ENCODE measurements at regions not wholly inside any gene's neighbourhood (a gene's known extent, or its start where the extent isn't known, plus 50 kb on each side); places are given as distances from the start of the nearest gene placed in this dataset.
A peak's percentile ranks its signal among the peaks of the same experiment; 100 is the strongest.
"Not testable (repeated sequence)": the region's sequence is repeated elsewhere in the genome, so short reads cannot be mapped to it uniquely, and the experiment has no call there.

DNA sequence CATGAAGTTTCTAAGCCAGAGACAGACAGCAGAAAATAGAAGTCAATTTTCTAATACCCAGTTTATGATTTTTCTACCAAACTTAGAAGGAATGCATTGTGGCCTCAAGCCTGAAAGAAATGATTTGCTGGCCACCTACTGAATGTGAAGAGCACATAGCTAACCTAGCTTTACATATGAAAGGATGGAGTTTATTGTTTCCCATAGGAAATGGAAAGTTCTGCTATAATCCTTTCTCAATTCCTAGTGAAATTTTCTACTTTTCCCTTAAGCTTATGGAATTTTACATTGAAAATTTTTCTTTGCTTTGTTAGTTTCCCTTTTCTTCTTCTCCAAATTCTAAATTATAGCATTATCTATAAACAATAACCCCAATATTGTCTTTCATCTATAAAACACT, 110.1 kb downstream of the TMEM167A start:
- TF ChIP-seq EZH2phosphoT487 (IDR thresholded peaks at IDR 0.05; ENCODE audit: low read depth) = no peak
- TF ChIP-seq, protein P1, sequence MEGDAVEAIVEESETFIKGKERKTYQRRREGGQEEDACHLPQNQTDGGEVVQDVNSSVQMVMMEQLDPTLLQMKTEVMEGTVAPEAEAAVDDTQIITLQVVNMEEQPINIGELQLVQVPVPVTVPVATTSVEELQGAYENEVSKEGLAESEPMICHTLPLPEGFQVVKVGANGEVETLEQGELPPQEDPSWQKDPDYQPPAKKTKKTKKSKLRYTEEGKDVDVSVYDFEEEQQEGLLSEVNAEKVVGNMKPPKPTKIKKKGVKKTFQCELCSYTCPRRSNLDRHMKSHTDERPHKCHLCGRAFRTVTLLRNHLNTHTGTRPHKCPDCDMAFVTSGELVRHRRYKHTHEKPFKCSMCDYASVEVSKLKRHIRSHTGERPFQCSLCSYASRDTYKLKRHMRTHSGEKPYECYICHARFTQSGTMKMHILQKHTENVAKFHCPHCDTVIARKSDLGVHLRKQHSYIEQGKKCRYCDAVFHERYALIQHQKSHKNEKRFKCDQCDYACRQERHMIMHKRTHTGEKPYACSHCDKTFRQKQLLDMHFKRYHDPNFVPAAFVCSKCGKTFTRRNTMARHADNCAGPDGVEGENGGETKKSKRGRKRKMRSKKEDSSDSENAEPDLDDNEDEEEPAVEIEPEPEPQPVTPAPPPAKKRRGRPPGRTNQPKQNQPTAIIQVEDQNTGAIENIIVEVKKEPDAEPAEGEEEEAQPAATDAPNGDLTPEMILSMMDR (IDR thresholded peaks at IDR 0.05; ENCODE audit: low read depth, low read length) = no peak
- Histone ChIP-seq H3K79me2 (ENCODE audit: low read length) (no peaks in the 10 kb centered on the region), H3K27ac (ENCODE audit: low read length) (no peak overlapping the region), H3K36me3 (replicated peaks; ENCODE audit: low read depth, low read length) (peaks cover 18% of the 10 kb centered on the region), H3K9me3 (ENCODE audit: insufficient read depth, low read length) (no peaks in the 10 kb centered on the region), H3K27me3 (ENCODE audit: low read depth, low read length) (no peaks in the 10 kb centered on the region), H4K20me1 (ENCODE audit: insufficient read depth, low read length) (no peaks in the 10 kb centered on the region), H3K4me1 (ENCODE audit: low read length) (peaks cover 17% of the 10 kb centered on the region), H3K4me2 (ENCODE audit: low read length) (no peak overlapping the region), H2AFZ (ENCODE audit: low read depth, low read length) (no peak overlapping the region), H3K9ac (ENCODE audit: low read length) (no peak overlapping the region), H3K4me3 (ENCODE audit: low read length) (no peak overlapping the region)

DNA sequence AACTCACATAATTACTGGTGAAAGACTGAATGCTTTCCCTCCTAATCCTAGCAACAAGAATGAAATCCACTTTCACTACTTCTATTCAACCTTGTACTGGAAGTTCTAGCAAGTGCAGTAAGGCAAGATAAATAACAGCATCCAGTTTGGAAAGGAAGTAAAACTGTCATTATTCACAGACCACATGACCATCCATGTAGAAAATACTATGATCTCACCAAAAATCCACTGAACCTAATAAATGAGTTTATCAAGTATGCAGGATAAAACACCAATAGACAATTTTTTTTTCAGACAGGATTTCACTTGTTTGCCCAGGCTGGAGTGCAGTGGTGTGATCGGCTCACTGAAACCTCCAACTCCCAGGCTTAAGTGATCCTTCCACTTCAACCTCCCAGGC, 117.7 kb downstream of the TMEM167A start:
- Histone ChIP-seq H3K27me3 (ENCODE audit: low read depth, low read length) (no peaks in the 10 kb centered on the region), H3K36me3 (replicated peaks; ENCODE audit: low read depth, low read length) (no peaks in the 10 kb centered on the region), H3K9ac (ENCODE audit: low read length) (no peak overlapping the region), H3K9me3 (ENCODE audit: insufficient read depth, low read length) (no peaks in the 10 kb centered on the region), H3K79me2 (ENCODE audit: low read length) (no peaks in the 10 kb centered on the region), H3K4me3 (ENCODE audit: low read length) (no peak overlapping the region), H3K4me1 (ENCODE audit: low read length) (no peaks in the 10 kb centered on the region), H4K20me1 (ENCODE audit: insufficient read depth, low read length) (no peaks in the 10 kb centered on the region), H2AFZ (ENCODE audit: low read depth, low read length) (no peak overlapping the region), H3K4me2 (ENCODE audit: low read length) (no peak overlapping the region), H3K27ac (ENCODE audit: low read length) (no peak overlapping the region)
- no peak for TF ChIP-seq EZH2phosphoT487 (IDR thresholded peaks at IDR 0.05; ENCODE audit: low read depth)
- TF ChIP-seq, protein P1 (IDR thresholded peaks at IDR 0.05; ENCODE audit: low read depth, low read length) = no peak

DNA sequence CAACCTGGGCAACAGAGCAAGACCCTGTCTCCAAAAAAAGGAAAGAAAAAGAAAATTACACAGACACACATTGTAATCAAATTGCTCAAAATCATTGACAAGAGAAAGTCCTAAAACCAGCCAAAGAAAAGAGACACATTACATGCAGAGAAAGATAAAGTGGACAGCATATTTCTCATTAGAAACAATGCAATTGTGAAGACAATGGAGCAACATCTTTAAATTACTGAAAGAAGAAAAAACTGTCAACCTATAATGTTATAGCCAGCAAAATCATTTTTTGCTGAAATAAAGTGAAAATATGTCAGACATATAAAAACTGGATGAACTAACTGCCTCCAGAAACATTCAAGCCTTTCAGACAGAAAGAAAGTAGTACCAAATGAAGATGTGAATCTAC, 120.6 kb downstream of the TMEM167A start:
- Histone ChIP-seq H3K79me2 (ENCODE audit: low read length) (no peaks in the 10 kb centered on the region), H3K9ac (ENCODE audit: low read length) (no peak overlapping the region), H3K27ac (ENCODE audit: low read length) (no peak overlapping the region)

DNA sequence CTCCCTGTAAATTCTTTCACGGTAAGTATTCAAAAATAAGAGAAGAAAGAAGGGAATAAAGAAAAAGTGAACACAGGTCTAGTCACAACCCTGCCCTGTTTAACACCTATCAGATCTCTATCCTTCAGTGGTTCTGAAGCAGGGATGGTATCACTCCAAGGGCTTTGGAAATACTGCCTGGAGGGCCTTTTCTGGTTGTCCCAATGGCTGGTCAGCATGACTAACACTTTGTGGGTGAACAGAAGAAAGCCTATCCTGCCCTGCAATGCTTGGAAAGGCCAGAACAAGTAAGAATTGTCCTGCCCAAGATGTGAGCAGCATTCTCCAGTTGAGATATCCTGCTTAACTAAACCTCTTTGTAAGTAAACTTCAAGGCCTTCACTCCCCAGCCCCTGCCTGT, 124.9 kb downstream of the TMEM167A start:
- no peaks in the 10 kb centered on the region for H3K36me3 ChIP-seq (replicated peaks; ENCODE audit: low read depth, low read length)
- no peak overlapping the region for H3K27ac ChIP-seq (ENCODE audit: low read length)
- H4K20me1 ChIP-seq (ENCODE audit: insufficient read depth, low read length) = no peaks in the 10 kb centered on the region
- no peak overlapping the region for H3K4me3 ChIP-seq (ENCODE audit: low read length)
- no peaks in the 10 kb centered on the region for H3K9me3 ChIP-seq (ENCODE audit: insufficient read depth, low read length)
- H3K79me2 ChIP-seq (ENCODE audit: low read length) = no peaks in the 10 kb centered on the region
- peak overlapping the region; percentile 46; the same call in 1 of the 2 replicates for H2AFZ ChIP-seq (ENCODE audit: low read depth, low read length)
- no peaks in the 10 kb centered on the region for H3K27me3 ChIP-seq (ENCODE audit: low read depth, low read length)
- no peak overlapping the region for H3K4me2 ChIP-seq (ENCODE audit: low read length)
- no peaks in the 10 kb centered on the region for H3K4me1 ChIP-seq (ENCODE audit: low read length)
- no peak for TF ChIP-seq EZH2phosphoT487 (IDR thresholded peaks at IDR 0.05; ENCODE audit: low read depth)
- TF ChIP-seq, protein P1 (IDR thresholded peaks at IDR 0.05; ENCODE audit: low read depth, low read length) = no peak
- H3K9ac ChIP-seq (ENCODE audit: low read length) = no peak overlapping the region

More for the DNA sequence above, 120.6 kb downstream of the TMEM167A start:
- no peaks in the 10 kb centered on the region for H3K9me3 ChIP-seq (ENCODE audit: insufficient read depth, low read length)
- no peaks in the 10 kb centered on the region for H3K27me3 ChIP-seq (ENCODE audit: low read depth, low read length)
- no peaks in the 10 kb centered on the region for H3K4me1 ChIP-seq (ENCODE audit: low read length)
- no peak overlapping the region for H3K4me3 ChIP-seq (ENCODE audit: low read length)
- H2AFZ ChIP-seq (ENCODE audit: low read depth, low read length) = no peak overlapping the region
- no peaks in the 10 kb centered on the region for H4K20me1 ChIP-seq (ENCODE audit: insufficient read depth, low read length)
- TF ChIP-seq EZH2phosphoT487 (IDR thresholded peaks at IDR 0.05; ENCODE audit: low read depth) = no peak
- TF ChIP-seq, protein P1 (IDR thresholded peaks at IDR 0.05; ENCODE audit: low read depth, low read length) = no peak
- H3K36me3 ChIP-seq (replicated peaks; ENCODE audit: low read depth, low read length) = no peaks in the 10 kb centered on the region
- H3K4me2 ChIP-seq (ENCODE audit: low read length) = no peak overlapping the region

DNA sequence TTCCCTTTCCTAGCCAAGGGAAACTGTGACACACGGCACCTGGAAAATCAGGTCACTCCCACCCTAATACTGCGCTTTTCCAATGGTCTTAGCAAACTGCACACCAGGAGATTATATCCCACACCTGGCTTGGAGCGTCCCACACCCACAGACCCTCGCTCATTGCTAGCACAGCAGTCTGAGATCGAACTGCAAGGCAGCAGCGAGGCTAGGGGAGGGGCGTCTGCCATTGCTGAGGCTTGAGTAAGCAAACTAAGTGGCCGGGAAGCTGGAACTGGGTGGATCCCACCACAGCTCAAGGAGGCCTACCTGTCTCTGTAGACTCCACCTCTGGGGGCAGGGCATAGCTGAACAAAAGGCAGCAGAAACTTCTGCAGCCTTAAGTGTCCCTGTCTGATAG, 132.9 kb downstream of the TMEM167A start:
- H3K4me2 ChIP-seq (ENCODE audit: low read length); H3K4me1 ChIP-seq (ENCODE audit: low read length); H3K36me3 ChIP-seq (replicated peaks; ENCODE audit: low read depth, low read length); H4K20me1 ChIP-seq (ENCODE audit: insufficient read depth, low read length); H3K9me3 ChIP-seq (ENCODE audit: insufficient read depth, low read length); H3K79me2 ChIP-seq (ENCODE audit: low read length); H2AFZ ChIP-seq (ENCODE audit: low read depth, low read length); H3K27ac ChIP-seq (ENCODE audit: low read length); H3K9ac ChIP-seq (ENCODE audit: low read length); H3K27me3 ChIP-seq (ENCODE audit: low read depth, low read length); H3K4me3 ChIP-seq (ENCODE audit: low read length): not testable (repeated sequence)
